ENCODE measurements at regions not wholly inside any gene's neighbourhood (a gene's known extent, or its start where the extent isn't known, plus 50 kb on each side); places are given as distances from the start of the nearest gene placed in this dataset.
"Not testable (repeated sequence)": the region's sequence is repeated elsewhere in the genome, so short reads cannot be mapped to it uniquely, and the experiment has no call there.

DNA sequence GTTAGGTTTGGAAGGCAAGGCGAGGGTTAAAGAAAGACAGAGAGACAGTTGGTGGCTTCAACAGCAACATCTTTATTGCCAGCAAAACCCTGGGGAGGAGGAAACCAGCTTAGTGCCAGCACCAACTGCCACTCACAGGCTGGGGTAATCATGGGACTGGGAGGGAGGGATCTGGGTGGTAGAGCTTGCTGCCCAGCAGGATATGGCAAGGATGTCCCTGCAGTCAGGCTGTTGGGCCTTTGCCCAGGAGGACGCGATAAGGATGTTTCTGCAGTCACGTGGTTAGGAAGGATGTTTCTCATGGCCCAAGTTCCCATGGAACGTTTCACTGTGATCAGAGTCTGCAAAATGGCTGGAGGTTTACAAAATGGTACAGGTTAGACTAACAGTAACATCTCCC, 233.5 kb downstream of the POTED start:
- TF ChIP-seq, protein P1, sequence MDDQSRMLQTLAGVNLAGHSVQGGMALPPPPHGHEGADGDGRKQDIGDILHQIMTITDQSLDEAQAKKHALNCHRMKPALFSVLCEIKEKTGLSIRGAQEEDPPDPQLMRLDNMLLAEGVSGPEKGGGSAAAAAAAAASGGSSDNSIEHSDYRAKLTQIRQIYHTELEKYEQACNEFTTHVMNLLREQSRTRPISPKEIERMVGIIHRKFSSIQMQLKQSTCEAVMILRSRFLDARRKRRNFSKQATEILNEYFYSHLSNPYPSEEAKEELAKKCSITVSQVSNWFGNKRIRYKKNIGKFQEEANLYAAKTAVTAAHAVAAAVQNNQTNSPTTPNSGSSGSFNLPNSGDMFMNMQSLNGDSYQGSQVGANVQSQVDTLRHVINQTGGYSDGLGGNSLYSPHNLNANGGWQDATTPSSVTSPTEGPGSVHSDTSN (CRISPR knock-in tag; IDR thresholded peaks at IDR 0.05), result not testable (repeated sequence)
- not testable (repeated sequence) for TF ChIP-seq PRDM10 (tag by site-specific recombination; IDR thresholded peaks at IDR 0.05); CTCF (tag by site-specific recombination; IDR thresholded peaks at IDR 0.05); ZNF629 (tag by site-specific recombination; IDR thresholded peaks at IDR 0.05); ZNF324 (tag by site-specific recombination; IDR thresholded peaks at IDR 0.05); YY1 (tag by site-specific recombination; IDR thresholded peaks at IDR 0.05); KLF8 (tag by site-specific recombination; IDR thresholded peaks at IDR 0.05); ZFP41 (tag by site-specific recombination; IDR thresholded peaks at IDR 0.05; ENCODE audit: borderline replicate concordance); ZNF121 (tag by site-specific recombination; IDR thresholded peaks at IDR 0.05); ZNF362 (tag by site-specific recombination; IDR thresholded peaks at IDR 0.05); SALL2 (tag by site-specific recombination; IDR thresholded peaks at IDR 0.05; ENCODE audit: borderline replicate concordance); ZBTB17 (tag by site-specific recombination; IDR thresholded peaks at IDR 0.05)
- TF ChIP-seq, protein P2, sequence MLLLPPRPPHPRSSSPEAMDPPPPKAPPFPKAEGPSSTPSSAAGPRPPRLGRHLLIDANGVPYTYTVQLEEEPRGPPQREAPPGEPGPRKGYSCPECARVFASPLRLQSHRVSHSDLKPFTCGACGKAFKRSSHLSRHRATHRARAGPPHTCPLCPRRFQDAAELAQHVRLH (tag by site-specific recombination; IDR thresholded peaks at IDR 0.05), result not testable (repeated sequence)
